HepG2 (cell line): ENCODE measurements at regions not wholly inside any gene's neighbourhood (a gene's known extent, or its start where the extent isn't known, plus 50 kb on each side); places are given as distances from the start of the nearest gene placed in this dataset.

Experiments used
- BCL6 ChIP-seq: IDR thresholded peaks from 2 replicates; pipeline ENCODE4 v1.6.1; 2016; ENCODE audit warnings: missing genetic modification reagents, missing compliant biosample characterization
- CEBPG ChIP-seq: IDR thresholded peaks from 2 replicates; pipeline ENCODE4 v1.6.1; 2016
- FOXA1 ChIP-seq, 2 experiments: fragments of 450-650 bp in 1 of 2; sonication (generic) in 1 of 2; formaldehyde crosslinking in 1 of 2; IDR thresholded peaks; 2 replicates each; pipeline versions ENCODE4 v1.4.0 to v1.6.1; 2016 to 2020; ENCODE audit warnings: missing genetic modification reagents in 1 of 2
- HMGA1 ChIP-seq: sonication (generic); formaldehyde crosslinking; conservative IDR thresholded peaks from 2 replicates; pipeline ENCODE4 v1.4.0; 2020; ENCODE audit warnings: missing genetic modification reagents
- JUN ChIP-seq: sonication (generic); formaldehyde crosslinking; IDR thresholded peaks from 2 replicates; pipeline ENCODE4 v1.4.0; 2020; ENCODE audit warnings: mild to moderate bottlenecking, missing genetic modification reagents
- NR2C2 ChIP-seq: sonication (generic); formaldehyde crosslinking; IDR thresholded peaks from 2 replicates; pipeline ENCODE4 v1.4.0; 2020; ENCODE audit warnings: missing genetic modification reagents, mild to moderate bottlenecking, moderate library complexity, borderline replicate concordance
- PAF1 ChIP-seq: IDR thresholded peaks from 2 replicates; pipeline ENCODE4 v1.6.1; 2016; ENCODE audit warnings: missing genetic modification reagents, missing compliant biosample characterization
- SAP130 ChIP-seq: IDR thresholded peaks from 2 replicates; pipeline ENCODE4 v1.6.1; 2016; ENCODE audit warnings: low read depth
- SKI ChIP-seq: fragments of 450-650 bp; IDR thresholded peaks from one replicate; pipeline ENCODE4 v1.6.1; 2018; ENCODE audit warnings: mild to moderate bottlenecking; ENCODE audit not compliant: partially characterized antibody
- SOX13 ChIP-seq, 3 experiments: fragments of 450-650 bp in 1 of 3; sonication (generic) in 1 of 3; formaldehyde crosslinking in 1 of 3; IDR thresholded peaks in 2 of 3; conservative IDR thresholded peaks in 1 of 3; 2 replicates each; pipeline versions ENCODE4 v1.5.0 to v1.6.1; 2016 to 2020; ENCODE audit warnings: antibody characterized with exemption in 1 of 3, mild to moderate bottlenecking in 1 of 3, missing compliant biosample characterization in 1 of 3, missing genetic modification reagents in 1 of 3, moderate library complexity in 1 of 3
- SOX6 ChIP-seq, 2 experiments: fragments of 450-650 bp in 1 of 2; sonication (generic) in 1 of 2; formaldehyde crosslinking in 1 of 2; IDR thresholded peaks; 2 replicates each; pipeline versions ENCODE4 v1.4.0 to v1.6.1; 2017 to 2020; ENCODE audit warnings: antibody characterized with exemption in 1 of 2, mild to moderate bottlenecking in 1 of 2, missing genetic modification reagents in 1 of 2
- TBL1XR1 ChIP-seq: fragments of 150-350 bp; IDR thresholded peaks from 2 replicates; pipeline ENCODE4 v1.6.1; 2014; ENCODE audit warnings: borderline replicate concordance, low read length; ENCODE audit not compliant: partially characterized antibody
- THRA ChIP-seq: sonication (generic); formaldehyde crosslinking; IDR thresholded peaks from 2 replicates; pipeline ENCODE4 v1.4.0; 2020; ENCODE audit warnings: missing genetic modification reagents, borderline replicate concordance
- ZNF143 ChIP-seq: sonication (generic); formaldehyde crosslinking; IDR thresholded peaks from 2 replicates; pipeline ENCODE4 v1.4.0; 2020; ENCODE audit warnings: missing genetic modification reagents
- ZNF160 ChIP-seq: sonication (generic); formaldehyde crosslinking; IDR thresholded peaks from 2 replicates; pipeline ENCODE4 v1.8.0; 2022; ENCODE audit warnings: mild to moderate bottlenecking, inconsistent platforms, missing genetic modification reagents
- ZNF317 ChIP-seq: sonication (generic); formaldehyde crosslinking; IDR thresholded peaks from 2 replicates; pipeline ENCODE4 v1.5.0; 2020; ENCODE audit warnings: mild to moderate bottlenecking, missing genetic modification reagents
- ZNF564 ChIP-seq: sonication (generic); formaldehyde crosslinking; IDR thresholded peaks from 2 replicates; pipeline ENCODE4 v1.8.1; 2023; ENCODE audit warnings: mild to moderate bottlenecking, missing genetic modification reagents
- ZNF572 ChIP-seq: sonication (generic); formaldehyde crosslinking; IDR thresholded peaks from 2 replicates; pipeline ENCODE4 v1.5.1; 2020; ENCODE audit warnings: mild to moderate bottlenecking, missing genetic modification reagents
- TF ChIP-seq, protein P1 (sequence below): sonication (generic); formaldehyde crosslinking; IDR thresholded peaks from 2 replicates; pipeline ENCODE4 v1.4.0; 2020; ENCODE audit warnings: missing genetic modification reagents, mild to moderate bottlenecking, borderline replicate concordance
- TF ChIP-seq, protein P2 (sequence below): sonication (generic); formaldehyde crosslinking; conservative IDR thresholded peaks from 2 replicates; pipeline ENCODE4 v1.4.0; 2020; ENCODE audit warnings: missing genetic modification reagents
- TF ChIP-seq, protein P3 (sequence below): sonication (generic); IDR thresholded peaks from 2 replicates; pipeline ENCODE4 v1.6.1; 2016; ENCODE audit warnings: low read depth, borderline replicate concordance

DNA sequence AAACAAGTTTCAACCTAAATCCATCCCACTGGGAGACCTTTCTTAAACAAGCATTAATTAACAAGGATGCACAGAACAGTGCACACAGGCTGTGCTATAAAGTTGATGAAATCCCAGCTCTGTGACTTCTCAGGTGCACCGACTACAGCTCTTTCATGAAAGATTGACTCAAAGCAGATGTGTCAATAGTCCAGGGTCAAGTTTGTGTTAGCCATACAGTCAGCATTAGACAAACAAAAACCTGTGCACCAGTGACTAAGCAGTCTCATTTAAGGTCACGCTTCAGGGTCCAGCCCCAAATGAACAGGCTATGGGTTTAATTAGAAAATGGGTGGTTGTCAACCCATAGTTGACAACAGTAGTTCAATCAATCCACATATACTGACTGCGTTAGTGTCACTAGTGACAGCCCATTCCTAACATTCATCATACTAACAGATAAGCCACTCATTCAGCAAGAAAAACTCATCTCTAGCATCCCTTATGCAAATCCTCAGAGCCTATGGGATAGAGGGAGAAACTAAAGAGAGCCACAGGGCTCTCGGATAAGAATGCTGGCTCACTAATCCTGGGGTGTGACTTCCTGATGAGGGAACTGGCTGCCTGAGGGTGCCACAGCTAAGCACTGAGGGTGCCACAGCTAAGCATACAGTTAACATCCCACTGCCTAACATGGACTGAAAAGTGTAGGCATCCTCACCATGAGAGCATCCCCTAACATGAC is 84.1 kb downstream of the WNT5A start (continued):
- TF ChIP-seq, protein P1, sequence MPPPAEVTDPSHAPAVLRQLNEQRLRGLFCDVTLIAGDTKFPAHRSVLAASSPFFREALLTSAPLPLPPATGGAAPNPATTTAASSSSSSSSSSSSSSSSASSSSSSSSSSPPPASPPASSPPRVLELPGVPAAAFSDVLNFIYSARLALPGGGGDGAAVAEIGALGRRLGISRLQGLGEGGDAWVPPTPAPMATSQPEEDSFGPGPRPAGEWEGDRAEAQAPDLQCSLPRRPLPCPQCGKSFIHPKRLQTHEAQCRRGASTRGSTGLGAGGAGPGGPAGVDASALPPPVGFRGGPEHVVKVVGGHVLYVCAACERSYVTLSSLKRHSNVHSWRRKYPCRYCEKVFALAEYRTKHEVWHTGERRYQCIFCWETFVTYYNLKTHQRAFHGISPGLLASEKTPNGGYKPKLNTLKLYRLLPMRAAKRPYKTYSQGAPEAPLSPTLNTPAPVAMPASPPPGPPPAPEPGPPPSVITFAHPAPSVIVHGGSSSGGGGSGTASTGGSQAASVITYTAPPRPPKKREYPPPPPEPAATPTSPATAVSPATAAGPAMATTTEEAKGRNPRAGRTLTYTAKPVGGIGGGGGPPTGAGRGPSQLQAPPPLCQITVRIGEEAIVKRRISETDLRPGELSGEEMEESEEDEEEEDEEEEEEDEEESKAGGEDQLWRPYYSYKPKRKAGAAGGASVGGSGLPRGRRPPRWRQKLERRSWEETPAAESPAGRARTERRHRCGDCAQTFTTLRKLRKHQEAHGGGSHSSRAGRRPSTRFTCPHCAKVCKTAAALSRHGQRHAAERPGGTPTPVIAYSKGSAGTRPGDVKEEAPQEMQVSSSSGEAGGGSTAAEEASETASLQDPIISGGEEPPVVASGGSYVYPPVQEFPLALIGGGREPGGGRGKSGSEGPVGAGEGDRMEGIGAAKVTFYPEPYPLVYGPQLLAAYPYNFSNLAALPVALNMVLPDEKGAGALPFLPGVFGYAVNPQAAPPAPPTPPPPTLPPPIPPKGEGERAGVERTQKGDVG (CRISPR knock-in tag), result no peak
- TF ChIP-seq ZNF572 (CRISPR knock-in tag), result no peak
- no peak for TF ChIP-seq HMGA1
- TF ChIP-seq SOX13 (IDR thresholded peaks at IDR 0.05), result no peak
- TF ChIP-seq SOX13 (CRISPR knock-in tag; conservative IDR thresholded peaks at IDR 0.05 in 1 of 2, IDR thresholded peaks at IDR 0.05 in 1 of 2), result peak in 1 of 2 experiments; percentile 54; a peak in 1 of 4 replicates
- TF ChIP-seq, protein P2, sequence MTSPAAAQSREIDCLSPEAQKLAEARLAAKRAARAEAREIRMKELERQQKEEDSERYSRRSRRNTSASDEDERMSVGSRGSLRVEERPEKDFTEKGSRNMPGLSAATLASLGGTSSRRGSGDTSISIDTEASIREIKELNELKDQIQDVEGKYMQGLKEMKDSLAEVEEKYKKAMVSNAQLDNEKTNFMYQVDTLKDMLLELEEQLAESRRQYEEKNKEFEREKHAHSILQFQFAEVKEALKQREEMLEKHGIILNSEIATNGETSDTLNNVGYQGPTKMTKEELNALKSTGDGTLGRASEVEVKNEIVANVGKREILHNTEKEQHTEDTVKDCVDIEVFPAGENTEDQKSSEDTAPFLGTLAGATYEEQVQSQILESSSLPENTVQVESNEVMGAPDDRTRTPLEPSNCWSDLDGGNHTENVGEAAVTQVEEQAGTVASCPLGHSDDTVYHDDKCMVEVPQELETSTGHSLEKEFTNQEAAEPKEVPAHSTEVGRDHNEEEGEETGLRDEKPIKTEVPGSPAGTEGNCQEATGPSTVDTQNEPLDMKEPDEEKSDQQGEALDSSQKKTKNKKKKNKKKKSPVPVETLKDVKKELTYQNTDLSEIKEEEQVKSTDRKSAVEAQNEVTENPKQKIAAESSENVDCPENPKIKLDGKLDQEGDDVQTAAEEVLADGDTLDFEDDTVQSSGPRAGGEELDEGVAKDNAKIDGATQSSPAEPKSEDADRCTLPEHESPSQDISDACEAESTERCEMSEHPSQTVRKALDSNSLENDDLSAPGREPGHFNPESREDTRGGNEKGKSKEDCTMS (CRISPR knock-in tag), result no peak
- TF ChIP-seq CEBPG (CRISPR knock-in tag), result peak; percentile 49
- peak; percentile 84 for TF ChIP-seq TBL1XR1
- no peak for TF ChIP-seq ZNF317 (CRISPR knock-in tag)
- 0 out of 2 replicates have a peak, but pooled peaks have one; percentile 56 for TF ChIP-seq JUN (CRISPR knock-in tag)
- TF ChIP-seq NR2C2, result peak; percentile 47; the same call in 1 of the 2 replicates
- peak; percentile 95; the same call in 1 of the 2 replicates for TF ChIP-seq THRA (CRISPR knock-in tag)
- TF ChIP-seq, protein P3, sequence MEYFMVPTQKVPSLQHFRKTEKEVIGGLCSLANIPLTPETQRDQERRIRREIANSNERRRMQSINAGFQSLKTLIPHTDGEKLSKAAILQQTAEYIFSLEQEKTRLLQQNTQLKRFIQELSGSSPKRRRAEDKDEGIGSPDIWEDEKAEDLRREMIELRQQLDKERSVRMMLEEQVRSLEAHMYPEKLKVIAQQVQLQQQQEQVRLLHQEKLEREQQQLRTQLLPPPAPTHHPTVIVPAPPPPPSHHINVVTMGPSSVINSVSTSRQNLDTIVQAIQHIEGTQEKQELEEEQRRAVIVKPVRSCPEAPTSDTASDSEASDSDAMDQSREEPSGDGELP, result 0 out of 2 replicates have a peak, but pooled peaks have one; percentile 20
- TF ChIP-seq SKI, result peak; percentile 91
- no peak for TF ChIP-seq SOX6 (IDR thresholded peaks at IDR 0.05)
- peak; percentile 38; the same call in 1 of the 2 replicates for TF ChIP-seq SOX6 (CRISPR knock-in tag; IDR thresholded peaks at IDR 0.05)
- no peak for TF ChIP-seq ZNF143 (CRISPR knock-in tag)
- TF ChIP-seq BCL6 (CRISPR knock-in tag), result peak; percentile 62
- no peak for TF ChIP-seq ZNF564 (CRISPR knock-in tag)
- no peak; the same call in 1 of the 2 replicates for TF ChIP-seq FOXA1 (IDR thresholded peaks at IDR 0.05)
- peak; percentile 68; the same call in 1 of the 2 replicates for TF ChIP-seq FOXA1 (CRISPR knock-in tag; IDR thresholded peaks at IDR 0.05)
- peak; percentile 43; the same call in 1 of the 2 replicates for TF ChIP-seq SAP130 (CRISPR knock-in tag)
- TF ChIP-seq ZNF160 (CRISPR knock-in tag), result no peak
- no peak for TF ChIP-seq PAF1
